GM12873 (cell line): ENCODE measurements at regions not wholly inside any gene's neighbourhood (a gene's known extent, or its start where the extent isn't known, plus 50 kb on each side); places are given as distances from the start of the nearest gene placed in this dataset.

ENCODE experiments used
- TF ChIP-seq, protein P1 (sequence below): IDR thresholded peaks from 2 replicates; pipeline ENCODE4 v1.5.1; 2012; ENCODE audit warnings: low read depth, mild to moderate bottlenecking, moderate library complexity, low read length, control low read depth; ENCODE audit not compliant: insufficient read depth; ENCODE audit errors: missing control alignments

DNA sequence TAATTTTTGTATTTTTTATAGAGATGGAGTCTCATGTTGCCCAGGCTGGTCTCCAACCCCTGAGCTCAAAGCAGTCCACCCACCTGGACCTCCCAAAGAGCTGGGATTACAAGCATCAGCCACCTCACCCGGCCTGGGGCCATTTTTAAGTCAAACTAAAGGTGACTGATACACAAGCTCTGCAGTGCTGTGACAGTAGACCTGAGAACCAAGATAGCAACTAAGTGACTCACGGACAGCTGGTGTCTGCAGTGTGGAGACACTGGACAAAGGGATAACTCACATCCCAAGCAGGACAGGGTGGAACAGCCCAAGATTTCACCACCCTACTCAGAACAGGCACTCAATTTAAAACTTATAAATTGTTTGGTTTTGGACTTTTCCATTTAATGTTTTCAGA is 402.5 kb downstream of the CD83 start:
- TF ChIP-seq, protein P1, sequence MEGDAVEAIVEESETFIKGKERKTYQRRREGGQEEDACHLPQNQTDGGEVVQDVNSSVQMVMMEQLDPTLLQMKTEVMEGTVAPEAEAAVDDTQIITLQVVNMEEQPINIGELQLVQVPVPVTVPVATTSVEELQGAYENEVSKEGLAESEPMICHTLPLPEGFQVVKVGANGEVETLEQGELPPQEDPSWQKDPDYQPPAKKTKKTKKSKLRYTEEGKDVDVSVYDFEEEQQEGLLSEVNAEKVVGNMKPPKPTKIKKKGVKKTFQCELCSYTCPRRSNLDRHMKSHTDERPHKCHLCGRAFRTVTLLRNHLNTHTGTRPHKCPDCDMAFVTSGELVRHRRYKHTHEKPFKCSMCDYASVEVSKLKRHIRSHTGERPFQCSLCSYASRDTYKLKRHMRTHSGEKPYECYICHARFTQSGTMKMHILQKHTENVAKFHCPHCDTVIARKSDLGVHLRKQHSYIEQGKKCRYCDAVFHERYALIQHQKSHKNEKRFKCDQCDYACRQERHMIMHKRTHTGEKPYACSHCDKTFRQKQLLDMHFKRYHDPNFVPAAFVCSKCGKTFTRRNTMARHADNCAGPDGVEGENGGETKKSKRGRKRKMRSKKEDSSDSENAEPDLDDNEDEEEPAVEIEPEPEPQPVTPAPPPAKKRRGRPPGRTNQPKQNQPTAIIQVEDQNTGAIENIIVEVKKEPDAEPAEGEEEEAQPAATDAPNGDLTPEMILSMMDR: no peak

DNA sequence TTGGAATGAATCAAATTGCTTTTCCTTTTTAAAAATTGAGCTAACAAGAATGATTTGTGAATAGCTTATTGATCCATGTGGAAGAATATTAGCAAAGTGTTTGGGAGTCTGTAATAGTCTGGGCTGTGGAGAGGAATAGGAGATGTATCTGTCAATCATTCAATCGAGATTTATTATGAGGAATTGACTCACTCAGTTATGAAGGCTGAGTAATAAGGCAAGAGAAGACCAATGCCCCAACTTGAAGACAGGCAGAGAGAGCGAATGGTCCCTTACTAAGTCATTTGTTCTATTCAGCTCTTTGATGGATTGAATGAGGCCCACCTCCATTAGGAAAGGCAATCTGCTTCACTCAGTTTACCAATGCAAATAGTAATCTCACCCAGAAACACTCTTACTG is 403.0 kb downstream of the CD83 start:
- TF ChIP-seq, protein P1: no peak

DNA sequence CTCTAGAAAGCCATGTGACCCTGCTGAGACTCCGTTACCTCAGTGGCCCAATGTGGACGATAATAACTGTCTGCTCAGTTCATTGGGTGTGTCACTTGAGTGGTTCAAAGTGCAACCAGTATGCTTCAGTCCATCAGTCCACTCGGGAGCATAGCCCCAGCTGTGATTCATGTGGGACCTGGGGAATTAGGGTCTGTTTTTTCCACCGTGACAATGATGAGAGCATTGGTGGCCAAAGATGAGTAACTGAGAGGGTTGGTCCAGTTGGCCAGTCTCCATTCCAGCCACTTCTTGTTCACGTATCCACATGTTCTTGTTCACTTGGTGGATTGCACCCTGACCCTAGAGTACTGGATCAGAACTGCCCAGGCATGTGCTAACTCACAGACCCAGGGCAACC is 403.6 kb downstream of the CD83 start:
- TF ChIP-seq, protein P1: no peak

DNA sequence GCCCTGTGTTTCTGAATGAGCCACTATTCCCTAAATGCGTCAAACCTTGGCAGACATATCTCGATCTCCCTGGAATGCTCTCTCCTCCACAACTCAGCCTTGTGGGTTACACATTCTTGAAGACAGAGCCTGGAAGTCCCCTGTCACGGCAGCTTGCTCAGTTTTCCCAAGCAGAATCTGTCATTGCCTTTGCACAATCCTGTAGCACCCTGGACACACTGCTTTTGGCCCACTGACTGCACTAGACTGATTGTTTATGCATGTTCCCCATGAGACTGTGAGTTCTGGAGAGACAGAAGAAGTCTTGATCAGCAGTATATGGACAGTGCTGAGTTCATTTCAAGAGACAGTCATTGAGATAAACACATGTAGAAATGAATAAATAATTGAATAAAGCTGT is 406.7 kb downstream of the CD83 start:
- TF ChIP-seq, protein P1: no peak

DNA sequence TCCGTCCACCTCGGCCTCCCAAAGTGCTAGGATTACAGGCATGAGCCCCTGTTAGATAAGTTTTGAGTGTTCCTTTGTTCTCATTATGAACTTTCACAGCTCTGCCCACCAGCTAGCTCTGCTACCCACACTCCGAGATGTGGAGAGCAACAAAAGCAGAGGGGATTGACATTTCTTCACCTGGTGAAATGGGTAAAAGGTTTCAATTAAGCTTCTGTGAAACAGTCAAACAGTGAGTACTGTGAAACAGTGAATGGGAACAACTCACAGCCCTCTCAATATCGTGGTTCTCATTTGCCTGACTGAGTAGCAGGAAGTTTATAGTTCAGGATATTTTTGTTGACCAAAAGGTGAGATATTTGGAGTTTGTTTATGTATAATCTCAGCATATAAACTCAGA is 412.8 kb downstream of the CD83 start:
- TF ChIP-seq, protein P1: no peak

DNA sequence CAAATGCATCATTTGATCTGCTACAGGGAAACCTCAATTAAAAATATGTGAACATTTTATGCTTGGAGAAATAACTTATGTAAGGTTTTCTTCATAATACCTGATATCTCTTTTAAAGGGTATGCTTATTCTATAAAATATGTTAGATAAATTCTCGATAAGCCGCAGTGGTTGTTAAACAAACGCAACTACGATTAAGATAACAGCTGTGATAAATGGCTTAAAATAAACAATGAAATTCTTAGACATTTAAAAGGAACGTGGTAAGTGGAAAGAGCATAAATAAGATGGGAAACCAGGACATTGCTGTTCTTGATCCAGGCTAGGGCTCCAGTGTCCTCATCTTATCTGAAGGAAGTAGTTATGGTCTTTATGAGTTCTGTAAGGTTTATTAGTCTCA is 415.9 kb downstream of the CD83 start:
- TF ChIP-seq, protein P1: no peak

DNA sequence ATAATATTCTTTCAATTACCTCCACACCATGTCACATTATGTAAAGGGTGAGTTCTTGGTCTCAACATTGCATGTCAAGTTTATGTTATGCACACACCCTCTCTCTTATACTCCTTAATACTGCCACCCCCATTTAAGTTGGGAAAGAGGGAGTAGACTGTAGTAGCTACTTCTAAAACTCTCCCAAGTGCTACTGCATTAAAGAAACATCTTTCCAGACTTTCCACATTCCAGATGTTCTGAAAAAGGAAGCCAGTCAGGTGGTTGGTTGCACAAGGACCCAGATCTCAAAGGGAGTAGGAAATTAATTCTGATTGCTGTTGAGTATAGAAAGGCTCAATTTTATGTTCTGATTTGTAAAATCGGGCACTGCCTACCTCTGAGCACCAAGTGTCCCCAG is 419.5 kb downstream of the CD83 start:
- TF ChIP-seq, protein P1: no peak

DNA sequence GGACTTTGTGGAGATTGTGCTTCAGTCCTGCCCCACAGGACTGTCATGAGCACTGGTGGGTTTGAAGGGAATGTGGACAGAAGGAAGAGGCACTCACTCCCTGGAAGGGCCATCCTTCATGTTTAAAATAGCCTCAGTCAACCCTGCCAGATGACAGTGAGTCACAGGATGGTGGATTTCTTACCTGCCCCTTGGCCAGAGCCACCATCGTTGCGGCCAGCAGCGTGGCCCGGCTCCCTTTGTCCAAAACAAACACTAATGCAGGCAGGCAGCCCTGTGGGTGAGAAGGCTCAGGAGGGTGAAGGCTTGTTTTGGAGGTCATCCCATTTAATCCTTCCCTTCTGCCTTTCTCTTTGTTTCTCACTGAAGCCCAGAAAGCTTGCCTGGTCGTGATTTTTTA is 422.7 kb downstream of the CD83 start:
- TF ChIP-seq, protein P1: no peak
